ENCODE measurements at regions not wholly inside any gene's neighbourhood (a gene's known extent, or its start where the extent isn't known, plus 50 kb on each side); places are given as distances from the start of the nearest gene placed in this dataset.

DNA sequence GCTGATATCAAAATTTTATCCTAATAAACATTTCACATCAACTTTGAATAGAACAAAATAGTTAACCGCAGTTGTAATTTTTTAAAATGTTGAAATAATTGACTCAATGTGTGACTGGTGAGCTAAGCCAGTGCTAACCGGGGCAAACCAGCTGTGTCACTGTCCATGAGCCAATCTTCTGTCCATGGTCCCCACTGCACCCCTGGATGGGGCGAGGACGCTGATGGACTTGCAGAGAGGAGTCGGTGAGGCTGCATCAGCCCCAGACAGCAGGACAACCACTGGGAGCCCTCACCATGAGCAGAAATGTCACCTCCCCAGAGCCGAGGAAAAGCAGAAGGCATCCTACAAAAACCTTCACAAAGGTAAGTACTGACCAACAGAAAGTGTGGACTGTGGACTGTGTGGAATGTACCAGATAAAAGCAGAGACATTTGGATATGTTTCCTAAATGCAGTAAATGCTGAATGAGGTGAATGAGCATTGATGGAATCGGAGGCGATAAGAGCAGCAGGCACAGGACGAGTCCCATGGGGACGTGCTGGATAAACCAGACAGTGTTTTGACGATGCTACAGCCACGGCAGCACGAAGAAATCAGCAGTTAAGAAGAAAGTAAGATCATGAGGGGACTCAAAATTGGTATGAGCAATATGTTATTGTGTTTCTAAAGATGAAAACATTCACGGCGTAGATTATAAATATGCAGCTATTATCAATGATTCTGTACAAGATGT, 115.0 kb upstream of the BACE2 start:
- TF ChIP-seq POLR2AphosphoS5 (IDR thresholded peaks at IDR 0.05; ENCODE audit: low read depth, low read length) = no peak
- no peak for TF ChIP-seq POLR2A (IDR thresholded peaks at IDR 0.05; ENCODE audit: low read depth, low read length)
